ENCODE measurements at regions not wholly inside any gene's neighbourhood (a gene's known extent, or its start where the extent isn't known, plus 50 kb on each side); places are given as distances from the start of the nearest gene placed in this dataset.

DNA sequence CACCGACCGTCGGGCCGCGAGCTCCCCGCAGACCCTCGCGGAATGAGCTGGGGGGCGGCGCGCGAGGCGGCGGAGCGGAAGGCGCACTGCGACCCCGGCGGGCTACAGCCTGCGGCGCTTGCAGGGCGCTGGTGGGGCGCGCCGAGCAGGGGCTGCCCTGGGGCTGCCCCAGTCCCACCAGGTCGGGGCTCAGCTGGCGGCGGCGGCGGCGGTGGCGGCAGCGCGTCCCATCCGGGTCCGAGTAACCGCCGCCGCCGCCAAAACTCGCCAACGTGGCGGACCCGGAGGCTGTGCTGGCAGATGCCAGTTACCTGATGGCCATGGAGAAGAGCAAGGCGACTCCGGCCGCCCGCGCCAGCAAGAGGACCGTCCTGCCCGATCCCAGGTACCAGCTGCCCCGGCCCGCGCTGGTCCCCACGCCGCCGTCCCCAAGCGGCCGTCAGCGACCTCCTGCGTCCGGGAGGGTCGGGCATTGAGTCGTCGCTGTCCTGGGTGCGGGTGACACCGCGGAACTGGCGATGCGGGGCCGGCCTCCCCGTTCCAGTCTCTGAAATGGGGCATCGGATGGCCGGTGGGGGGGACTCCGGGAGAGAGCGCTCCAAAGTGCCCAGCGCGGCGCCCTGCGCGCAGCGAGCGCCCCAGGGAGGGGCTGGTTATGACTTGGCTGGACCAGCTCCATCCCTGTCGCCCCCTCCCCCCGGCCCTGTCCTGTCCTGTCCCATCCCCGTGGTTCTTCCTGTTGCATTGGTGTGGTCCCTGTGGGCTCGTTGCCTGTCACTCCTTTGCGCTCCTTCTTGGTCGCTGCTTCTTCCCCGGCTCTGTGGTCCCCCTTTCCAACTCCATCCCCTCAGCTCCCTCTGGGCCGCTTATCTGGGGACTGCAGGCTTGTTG lies 63.5 kb downstream of the CRYBB2 start:
- TF ChIP-seq, protein P1, sequence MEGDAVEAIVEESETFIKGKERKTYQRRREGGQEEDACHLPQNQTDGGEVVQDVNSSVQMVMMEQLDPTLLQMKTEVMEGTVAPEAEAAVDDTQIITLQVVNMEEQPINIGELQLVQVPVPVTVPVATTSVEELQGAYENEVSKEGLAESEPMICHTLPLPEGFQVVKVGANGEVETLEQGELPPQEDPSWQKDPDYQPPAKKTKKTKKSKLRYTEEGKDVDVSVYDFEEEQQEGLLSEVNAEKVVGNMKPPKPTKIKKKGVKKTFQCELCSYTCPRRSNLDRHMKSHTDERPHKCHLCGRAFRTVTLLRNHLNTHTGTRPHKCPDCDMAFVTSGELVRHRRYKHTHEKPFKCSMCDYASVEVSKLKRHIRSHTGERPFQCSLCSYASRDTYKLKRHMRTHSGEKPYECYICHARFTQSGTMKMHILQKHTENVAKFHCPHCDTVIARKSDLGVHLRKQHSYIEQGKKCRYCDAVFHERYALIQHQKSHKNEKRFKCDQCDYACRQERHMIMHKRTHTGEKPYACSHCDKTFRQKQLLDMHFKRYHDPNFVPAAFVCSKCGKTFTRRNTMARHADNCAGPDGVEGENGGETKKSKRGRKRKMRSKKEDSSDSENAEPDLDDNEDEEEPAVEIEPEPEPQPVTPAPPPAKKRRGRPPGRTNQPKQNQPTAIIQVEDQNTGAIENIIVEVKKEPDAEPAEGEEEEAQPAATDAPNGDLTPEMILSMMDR (IDR thresholded peaks at IDR 0.05 in 2 of 3, conservative IDR thresholded peaks at IDR 0.05 in 1 of 3; ENCODE audit: borderline replicate concordance in 1 of 3, insufficient read depth in 1 of 3, low read depth in 2 of 3, low read length in 2 of 3) = no peak
- TF ChIP-seq EZH2 (IDR thresholded peaks at IDR 0.05) (no peak), FOSL1 (IDR thresholded peaks at IDR 0.05; ENCODE audit: low read depth) (no peak), EZH2phosphoT487 (IDR thresholded peaks at IDR 0.05; ENCODE audit: borderline replicate concordance) (no peak)
- TF ChIP-seq, protein P2, sequence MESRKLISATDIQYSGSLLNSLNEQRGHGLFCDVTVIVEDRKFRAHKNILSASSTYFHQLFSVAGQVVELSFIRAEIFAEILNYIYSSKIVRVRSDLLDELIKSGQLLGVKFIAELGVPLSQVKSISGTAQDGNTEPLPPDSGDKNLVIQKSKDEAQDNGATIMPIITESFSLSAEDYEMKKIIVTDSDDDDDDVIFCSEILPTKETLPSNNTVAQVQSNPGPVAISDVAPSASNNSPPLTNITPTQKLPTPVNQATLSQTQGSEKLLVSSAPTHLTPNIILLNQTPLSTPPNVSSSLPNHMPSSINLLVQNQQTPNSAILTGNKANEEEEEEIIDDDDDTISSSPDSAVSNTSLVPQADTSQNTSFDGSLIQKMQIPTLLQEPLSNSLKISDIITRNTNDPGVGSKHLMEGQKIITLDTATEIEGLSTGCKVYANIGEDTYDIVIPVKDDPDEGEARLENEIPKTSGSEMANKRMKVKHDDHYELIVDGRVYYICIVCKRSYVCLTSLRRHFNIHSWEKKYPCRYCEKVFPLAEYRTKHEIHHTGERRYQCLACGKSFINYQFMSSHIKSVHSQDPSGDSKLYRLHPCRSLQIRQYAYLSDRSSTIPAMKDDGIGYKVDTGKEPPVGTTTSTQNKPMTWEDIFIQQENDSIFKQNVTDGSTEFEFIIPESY (IDR thresholded peaks at IDR 0.05; ENCODE audit: extremely low read depth, insufficient replicate concordance, low read length) = no peak
